ENCODE measurements at regions not wholly inside any gene's neighbourhood (a gene's known extent, or its start where the extent isn't known, plus 50 kb on each side); places are given as distances from the start of the nearest gene placed in this dataset.

- no peaks in the 10 kb centered on the region for H3K27me3 ChIP-seq
- no peaks in the 10 kb centered on the region for H3K36me3 ChIP-seq
- H3K4me3 ChIP-seq (replicated peaks in 1 of 3): no peak overlapping the region
- 86 to 88% methylated on average over 2 of the region's 2 CpGs for WGBS, 2 donors
- no peak for DNase-seq
- no peaks in the 10 kb centered on the region for H3K4me1 ChIP-seq
- intact Hi-C loops (cut with DNase I): no loop called here
- no peaks in the 10 kb centered on the region for H3K9me3 ChIP-seq
- TF ChIP-seq POLR2A (IDR thresholded peaks at IDR 0.05): no peak
- TF ChIP-seq CTCF (IDR thresholded peaks at IDR 0.05): no peak
- no peak overlapping the region for H3K27ac ChIP-seq
Measured at GRCh38 chr7:115704884-115705283, 325.7 kb downstream of the TFEC start.

DNA sequence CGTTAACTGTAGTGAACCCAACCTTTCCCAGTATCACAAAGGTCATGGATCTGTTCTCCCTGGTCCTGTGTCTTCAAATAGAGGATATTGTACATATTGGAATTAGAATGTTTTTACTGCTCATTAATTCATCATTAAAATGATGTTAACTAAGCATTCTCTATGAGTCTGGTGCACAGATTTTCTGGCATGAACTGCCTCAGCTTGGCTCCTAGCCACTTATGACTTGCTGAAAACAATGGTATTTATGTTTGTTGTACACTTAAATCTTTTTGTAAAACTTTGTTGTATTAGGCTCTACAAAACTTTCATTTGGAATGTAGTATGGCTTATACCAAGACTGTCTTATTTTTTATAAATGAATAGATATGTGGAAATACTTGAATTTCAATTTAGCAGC is 329.4 kb downstream of the TFEC start:
- H3K27ac ChIP-seq: no peak overlapping the region
- H3K4me1 ChIP-seq: no peaks in the 10 kb centered on the region
- TF ChIP-seq CTCF (IDR thresholded peaks at IDR 0.05): no peak
- no peak for TF ChIP-seq POLR2A (IDR thresholded peaks at IDR 0.05)
- no peak for DNase-seq
- intact Hi-C loops (cut with DNase I): no loop called here
- H3K27me3 ChIP-seq: no peaks in the 10 kb centered on the region
- no peaks in the 10 kb centered on the region for H3K9me3 ChIP-seq
- WGBS, 2 donors: 84 to 93% methylated on average over 1 of the region's 1 CpG
- no peaks in the 10 kb centered on the region for H3K36me3 ChIP-seq
- no peak overlapping the region for H3K4me3 ChIP-seq (replicated peaks in 1 of 3)

- DNase-seq: no peak
- Histone ChIP-seq H3K27ac (no peak overlapping the region), H3K36me3 (no peaks in the 10 kb centered on the region), H3K9me3 (no peaks in the 10 kb centered on the region), H3K4me3 (replicated peaks in 1 of 3) (no peak overlapping the region), H3K4me1 (no peaks in the 10 kb centered on the region), H3K27me3 (no peaks in the 10 kb centered on the region)
- intact Hi-C loops (cut with DNase I): no loop called here
- TF ChIP-seq POLR2A (IDR thresholded peaks at IDR 0.05) (no peak), CTCF (IDR thresholded peaks at IDR 0.05) (no peak)
Measured at GRCh38 chr7:115694424-115694823, 336.1 kb downstream of the TFEC start.

DNA sequence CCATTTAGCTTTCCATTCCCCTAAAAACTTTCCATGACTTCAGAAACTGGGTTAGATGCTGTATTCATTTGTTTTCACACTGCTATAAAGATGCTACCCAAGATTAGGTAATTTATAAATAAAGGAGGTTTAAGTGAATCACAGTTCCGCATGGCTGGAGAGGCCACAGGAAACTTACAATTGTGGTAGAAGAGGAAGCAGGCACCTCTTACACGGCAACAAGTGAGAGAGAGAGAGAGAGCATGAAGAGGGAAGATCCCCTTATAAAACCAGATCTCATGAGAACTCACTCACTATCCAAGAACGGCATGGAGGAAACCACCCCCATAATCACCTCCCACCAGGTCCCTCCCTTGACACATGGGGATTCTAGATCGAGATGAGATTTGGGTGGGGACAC is 336.8 kb downstream of the TFEC start:
- Histone ChIP-seq H3K27me3 (no peaks in the 10 kb centered on the region), H3K27ac (no peak overlapping the region), H3K4me3 (replicated peaks in 1 of 3) (no peak overlapping the region), H3K9me3 (no peaks in the 10 kb centered on the region), H3K36me3 (no peaks in the 10 kb centered on the region), H3K4me1 (no peaks in the 10 kb centered on the region)
- TF ChIP-seq POLR2A (IDR thresholded peaks at IDR 0.05): no peak
- TF ChIP-seq CTCF (IDR thresholded peaks at IDR 0.05): no peak
- WGBS, 2 donors: 61 to 63% methylated on average over 4 of the region's 4 CpGs
- intact Hi-C loops (cut with DNase I): no loop called here
- DNase-seq: no peak

- no peak for DNase-seq
- H3K4me3 ChIP-seq (replicated peaks in 1 of 3): no peak overlapping the region
- 90% methylated on average over 1 of the region's 1 CpG for WGBS, 2 donors
- no peak overlapping the region for H3K27ac ChIP-seq
- no peaks in the 10 kb centered on the region for H3K27me3 ChIP-seq
- H3K36me3 ChIP-seq: no peaks in the 10 kb centered on the region
- intact Hi-C loops (cut with DNase I): no loop called here
- no peaks in the 10 kb centered on the region for H3K9me3 ChIP-seq
- TF ChIP-seq POLR2A (IDR thresholded peaks at IDR 0.05) (no peak), CTCF (IDR thresholded peaks at IDR 0.05) (no peak)
- H3K4me1 ChIP-seq: no peaks in the 10 kb centered on the region
Measured at GRCh38 chr7:115689941-115690340, 340.6 kb downstream of the TFEC start.
